ENCODE measurements at regions not wholly inside any gene's neighbourhood (a gene's known extent, or its start where the extent isn't known, plus 50 kb on each side); places are given as distances from the start of the nearest gene placed in this dataset.

- no peak for TF ChIP-seq CTCF (conservative IDR thresholded peaks at IDR 0.05; ENCODE audit: low read depth, low read length)
- no peak overlapping the region for H3K9ac ChIP-seq
- H2AFZ ChIP-seq (ENCODE audit: low read depth): no peak overlapping the region
- H3K79me2 ChIP-seq (ENCODE audit: insufficient read depth, low read depth): no peaks in the 10 kb centered on the region
- H4K20me1 ChIP-seq (ENCODE audit: insufficient read depth): no peaks in the 10 kb centered on the region
- H3K4me3 ChIP-seq (IDR thresholded peaks at IDR 0.05; ENCODE audit: insufficient read depth, low read depth, low read length): no peak overlapping the region
- no peaks in the 10 kb centered on the region for H3K36me3 ChIP-seq (ENCODE audit: insufficient read depth)
- H3K4me1 ChIP-seq (ENCODE audit: low read depth, poor library complexity, severe bottlenecking): peaks cover 13% of the 10 kb centered on the region
- no peaks in the 10 kb centered on the region for H3K27me3 ChIP-seq (ENCODE audit: insufficient read depth, low read depth)
- H3K4me2 ChIP-seq: no peak overlapping the region
- no peak overlapping the region for H3K27ac ChIP-seq
These were observed 1095.1 kb downstream of the DTWD2 start for GRCh38 chr5:117893211-117893610.

- no peak for TF ChIP-seq CTCF (conservative IDR thresholded peaks at IDR 0.05; ENCODE audit: low read depth, low read length)
These were observed 1096.0 kb downstream of the DTWD2 start for GRCh38 chr5:117892360-117892759.

GRCh38 chr5:117889596-117889995, 1098.8 kb downstream of the DTWD2 start:
- Histone ChIP-seq H2AFZ (ENCODE audit: low read depth) (peak overlapping the region; percentile 66; the same call in 1 of the 2 replicates), H3K4me1 (ENCODE audit: low read depth, poor library complexity, severe bottlenecking) (peaks cover 18% of the 10 kb centered on the region), H3K4me2 (peak overlapping the region; percentile 36; the same call in 1 of the 2 replicates), H3K79me2 (ENCODE audit: insufficient read depth, low read depth) (no peaks in the 10 kb centered on the region), H3K9ac (no peak overlapping the region), H3K4me3 (IDR thresholded peaks at IDR 0.05; ENCODE audit: insufficient read depth, low read depth, low read length) (no peak overlapping the region), H3K36me3 (ENCODE audit: insufficient read depth) (no peaks in the 10 kb centered on the region), H3K27ac (no peak overlapping the region), H4K20me1 (ENCODE audit: insufficient read depth) (no peaks in the 10 kb centered on the region), H3K27me3 (ENCODE audit: insufficient read depth, low read depth) (no peaks in the 10 kb centered on the region)
- no peak for TF ChIP-seq CTCF (conservative IDR thresholded peaks at IDR 0.05; ENCODE audit: low read depth, low read length)

More at GRCh38 chr5:117892360-117892759, 1096.0 kb downstream of the DTWD2 start:
- Histone ChIP-seq H2AFZ (ENCODE audit: low read depth) (no peak overlapping the region), H3K4me2 (no peak overlapping the region), H3K27ac (no peak overlapping the region), H3K27me3 (ENCODE audit: insufficient read depth, low read depth) (no peaks in the 10 kb centered on the region), H3K79me2 (ENCODE audit: insufficient read depth, low read depth) (no peaks in the 10 kb centered on the region), H4K20me1 (ENCODE audit: insufficient read depth) (no peaks in the 10 kb centered on the region), H3K4me3 (IDR thresholded peaks at IDR 0.05; ENCODE audit: insufficient read depth, low read depth, low read length) (no peak overlapping the region), H3K4me1 (ENCODE audit: low read depth, poor library complexity, severe bottlenecking) (peaks cover 18% of the 10 kb centered on the region), H3K36me3 (ENCODE audit: insufficient read depth) (no peaks in the 10 kb centered on the region), H3K9ac (no peak overlapping the region)

GRCh38 chr5:117888688-117889087, 1099.7 kb downstream of the DTWD2 start:
- peak overlapping the region; percentile 66 for H2AFZ ChIP-seq (ENCODE audit: low read depth)
- TF ChIP-seq CTCF (conservative IDR thresholded peaks at IDR 0.05; ENCODE audit: low read depth, low read length): no peak
- peak overlapping the region; percentile 41; the same call in 1 of the 2 replicates for H3K27ac ChIP-seq
- H3K9ac ChIP-seq: peak overlapping the region; percentile 41
- no peaks in the 10 kb centered on the region for H3K79me2 ChIP-seq (ENCODE audit: insufficient read depth, low read depth)
- peaks cover 18% of the 10 kb centered on the region for H3K4me1 ChIP-seq (ENCODE audit: low read depth, poor library complexity, severe bottlenecking)
- no peak overlapping the region for H3K4me3 ChIP-seq (IDR thresholded peaks at IDR 0.05; ENCODE audit: insufficient read depth, low read depth, low read length)
- peak overlapping the region; percentile 36 for H3K4me2 ChIP-seq
- no peaks in the 10 kb centered on the region for H3K27me3 ChIP-seq (ENCODE audit: insufficient read depth, low read depth)
- H4K20me1 ChIP-seq (ENCODE audit: insufficient read depth): no peaks in the 10 kb centered on the region
- H3K36me3 ChIP-seq (ENCODE audit: insufficient read depth): no peaks in the 10 kb centered on the region

Measured in KMS-11 (cell line).